ENCODE measurements at regions not wholly inside any gene's neighbourhood (a gene's known extent, or its start where the extent isn't known, plus 50 kb on each side); places are given as distances from the start of the nearest gene placed in this dataset.

DNA sequence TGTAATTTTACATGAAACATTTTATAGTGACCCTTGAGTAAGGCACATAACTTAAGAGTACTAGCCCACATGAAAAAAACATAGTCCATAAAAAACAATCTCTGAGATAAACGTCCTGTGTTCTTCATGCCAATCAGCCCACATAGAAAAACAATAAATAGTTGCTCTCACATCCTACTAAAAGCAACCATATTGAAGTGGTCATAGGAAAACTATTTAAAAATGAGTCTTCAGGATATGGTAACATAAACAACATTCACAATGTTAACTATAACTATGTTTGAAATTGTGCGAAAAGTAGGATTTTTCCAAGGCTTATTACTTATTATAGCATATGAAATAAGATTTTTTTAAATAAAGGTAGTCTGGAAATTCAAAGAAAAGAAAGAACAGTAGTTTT, 77.1 kb upstream of the EPHA5 start:
- TF ChIP-seq EZH2 (optimal IDR thresholded peaks at IDR 0.05; ENCODE audit: low read depth, low read length) (no peak), CTCF (IDR thresholded peaks at IDR 0.05; ENCODE audit: low read length) (no peak), EZH2phosphoT487 (IDR thresholded peaks at IDR 0.05; ENCODE audit: low read length) (no peak)

All from MM.1S (cell line).